ENCODE measurements at regions not wholly inside any gene's neighbourhood (a gene's known extent, or its start where the extent isn't known, plus 50 kb on each side); places are given as distances from the start of the nearest gene placed in this dataset.

- H3K4me3 Mint-ChIP-seq = no peak overlapping the region
These were observed 71.1 kb upstream of the DDIT4L start for GRCh38 chr4:100261346-100261745.

GRCh38 chr4:100258675-100259074, 68.4 kb upstream of the DDIT4L start:
- Mint-ChIP-seq H3K4me3 (no peak overlapping the region), H3K9me3 (ENCODE audit: insufficient read depth) (no peaks in the 10 kb centered on the region), H3K27me3 (peaks cover 18% of the 10 kb centered on the region), H3K27ac (no peak overlapping the region), H3K4me1 (no peaks in the 10 kb centered on the region)
- Histone ChIP-seq H4K20me1 (ENCODE audit: control insufficient read depth, insufficient read depth, low read length, poor library complexity, severe bottlenecking) (no peaks in the 10 kb centered on the region), H2AFZ (ENCODE audit: insufficient read depth, low read depth, low read length, poor library complexity, severe bottlenecking) (no peak overlapping the region), H3K4me1 (ENCODE audit: control insufficient read depth in 2 of 2, insufficient read depth in 2 of 2, low read length in 2 of 2) (no peaks in the 10 kb centered on the region), H3K4me2 (replicated peaks; ENCODE audit: low read depth, low read length, poor library complexity, severe bottlenecking) (no peak overlapping the region), H3K27me3 (replicated peaks in 1 of 4; ENCODE audit: control extremely low read depth in 1 of 4, control insufficient read depth in 3 of 4, insufficient read depth in 4 of 4, low read length in 3 of 4) (no peaks in the 10 kb centered on the region), H3K9ac (ENCODE audit: low read length) (no peak overlapping the region), H3K36me3 (replicated peaks in 1 of 2; ENCODE audit: control extremely low read depth in 1 of 2, control insufficient read depth in 1 of 2, extremely low read depth in 1 of 2, insufficient read depth in 2 of 2, low read length in 1 of 2) (no peaks in the 10 kb centered on the region), H3K79me2 (ENCODE audit: control insufficient read depth, insufficient read depth, low read length) (no peaks in the 10 kb centered on the region), H3K9me3 (ENCODE audit: control extremely low read depth in 1 of 3, control insufficient read depth in 2 of 3, insufficient read depth in 1 of 3, low read length in 2 of 3) (no peaks in the 10 kb centered on the region), H3K27ac (ENCODE audit: low read length in 2 of 2) (no peak overlapping the region), H3K4me3 (ENCODE audit: control extremely low read depth in 1 of 5, extremely low read depth in 1 of 5, insufficient read depth in 1 of 5, low read depth in 2 of 5, low read length in 4 of 5) (no peak overlapping the region)
- POLR2A ChIA-PET = no interaction called here
- no peak for TF ChIP-seq EZH2 (IDR thresholded peaks at IDR 0.05; ENCODE audit: borderline replicate concordance, insufficient read depth, low read depth, low read length, poor library complexity, severe bottlenecking)
- TF ChIP-seq CTCF (IDR thresholded peaks at IDR 0.05) = no peak
- intact Hi-C loops (cut with micrococcal nuclease) = no loop called here
- no peak for ATAC-seq (ENCODE audit: low read depth)
- no CpG with 5 or more reads among the region's 2 CpGs for WGBS (ENCODE audit: insufficient coverage)
- CTCF ChIA-PET = no interaction called here
- DNase-seq = no peak

More at GRCh38 chr4:100261346-100261745, 71.1 kb upstream of the DDIT4L start:
- H3K9ac ChIP-seq (ENCODE audit: low read length) = no peak overlapping the region
- no peaks in the 10 kb centered on the region for H3K9me3 ChIP-seq (ENCODE audit: control extremely low read depth in 1 of 3, control insufficient read depth in 2 of 3, insufficient read depth in 1 of 3, low read length in 2 of 3)
- no peaks in the 10 kb centered on the region for H3K9me3 Mint-ChIP-seq (ENCODE audit: insufficient read depth)
- WGBS (ENCODE audit: insufficient coverage) = no CpG with 5 or more reads among the region's 2 CpGs
- no peak for TF ChIP-seq EZH2 (IDR thresholded peaks at IDR 0.05; ENCODE audit: borderline replicate concordance, insufficient read depth, low read depth, low read length, poor library complexity, severe bottlenecking)
- TF ChIP-seq CTCF (IDR thresholded peaks at IDR 0.05) = no peak
- H3K27me3 Mint-ChIP-seq = peaks cover 17% of the 10 kb centered on the region
- H2AFZ ChIP-seq (ENCODE audit: insufficient read depth, low read depth, low read length, poor library complexity, severe bottlenecking) = no peak overlapping the region
- no peaks in the 10 kb centered on the region for H3K4me1 ChIP-seq (ENCODE audit: control insufficient read depth in 2 of 2, insufficient read depth in 2 of 2, low read length in 2 of 2)
- H3K27ac Mint-ChIP-seq = no peak overlapping the region
- DNase-seq = no peak
- H3K27ac ChIP-seq (ENCODE audit: low read length in 2 of 2) = no peak overlapping the region
- no peaks in the 10 kb centered on the region for H3K79me2 ChIP-seq (ENCODE audit: control insufficient read depth, insufficient read depth, low read length)
- H3K4me2 ChIP-seq (replicated peaks; ENCODE audit: low read depth, low read length, poor library complexity, severe bottlenecking) = no peak overlapping the region
- intact Hi-C loops (cut with micrococcal nuclease) = no loop called here
- ATAC-seq (ENCODE audit: low read depth) = no peak
- H3K4me3 ChIP-seq (ENCODE audit: control extremely low read depth in 1 of 5, extremely low read depth in 1 of 5, insufficient read depth in 1 of 5, low read depth in 2 of 5, low read length in 4 of 5) = no peak overlapping the region
- no peaks in the 10 kb centered on the region for H3K4me1 Mint-ChIP-seq
- ChIA-PET CTCF (no interaction called here), POLR2A (no interaction called here)
- no peaks in the 10 kb centered on the region for H4K20me1 ChIP-seq (ENCODE audit: control insufficient read depth, insufficient read depth, low read length, poor library complexity, severe bottlenecking)
- no peaks in the 10 kb centered on the region for H3K36me3 ChIP-seq (replicated peaks in 1 of 2; ENCODE audit: control extremely low read depth in 1 of 2, control insufficient read depth in 1 of 2, extremely low read depth in 1 of 2, insufficient read depth in 2 of 2, low read length in 1 of 2)
- H3K27me3 ChIP-seq (replicated peaks in 1 of 4; ENCODE audit: control extremely low read depth in 1 of 4, control insufficient read depth in 3 of 4, insufficient read depth in 4 of 4, low read length in 3 of 4) = no peaks in the 10 kb centered on the region
